Neural progenitor cell (in vitro differentiated cells): ENCODE measurements at regions not wholly inside any gene's neighbourhood (a gene's known extent, or its start where the extent isn't known, plus 50 kb on each side); places are given as distances from the start of the nearest gene placed in this dataset.

Experiments used
- DNase-seq: peaks from one replicate; pipeline ENCODE4 v3.0.0-alpha.2; 2016; ENCODE audit warnings: low spot score
- H2AFZ ChIP-seq: fragments of 200-600 bp; sonication (generic); replicated peaks from 2 replicates; pipeline ENCODE4 v1.6.1; 2016; ENCODE audit warnings: antibody characterized with exemption
- H3F3A ChIP-seq: fragments of 200-600 bp; sonication (generic); 2 replicates; pipeline ENCODE4 v1.6.1; 2016; ENCODE audit warnings: antibody characterized with exemption, low read depth
- H3K27ac ChIP-seq: fragments of 200-600 bp; sonication (generic); 2 replicates; pipeline ENCODE4 v1.5.1; 2016; ENCODE audit warnings: mild to moderate bottlenecking
- H3K27me3 ChIP-seq: fragments of 200-600 bp; sonication (generic); 2 replicates; pipeline ENCODE4 v1.6.1; 2016; ENCODE audit warnings: mild to moderate bottlenecking, moderate library complexity
- H3K36me3 ChIP-seq: fragments of 200-600 bp; sonication (generic); 2 replicates; pipeline ENCODE4 v1.5.1; 2016
- H3K4me1 ChIP-seq: fragments of 200-600 bp; sonication (generic); 2 replicates; pipeline ENCODE4 v1.6.1; 2016; ENCODE audit warnings: mixed run types
- H3K4me2 ChIP-seq: fragments of 200-600 bp; sonication (generic); 2 replicates; pipeline ENCODE4 v1.6.1; 2016
- H3K4me3 ChIP-seq: fragments of 200-600 bp; sonication (generic); 2 replicates; pipeline ENCODE4 v1.5.1; 2016
- H3K79me2 ChIP-seq: fragments of 200-600 bp; sonication (generic); 2 replicates; pipeline ENCODE4 v1.6.1; 2016; ENCODE audit warnings: low read depth
- H3K9ac ChIP-seq: fragments of 200-600 bp; sonication (generic); 2 replicates; pipeline ENCODE4 v1.6.1; 2016
- H3K9me3 ChIP-seq: fragments of 200-600 bp; sonication (generic); 2 replicates; pipeline ENCODE4 v1.5.1; 2016; ENCODE audit warnings: low read depth
- H4K20me1 ChIP-seq: fragments of 200-600 bp; sonication (generic); 2 replicates; pipeline ENCODE4 v1.6.1; 2016; ENCODE audit warnings: low read depth
- H3K27ac Mint-ChIP-seq: 3 replicates; pipeline ENCODE4 v1.8.0; 2021; ENCODE audit warnings: mixed read lengths
- H3K27me3 Mint-ChIP-seq: 2 replicates; pipeline ENCODE4 v1.8.0; 2022; ENCODE audit warnings: low read depth, mild to moderate bottlenecking, inconsistent platforms, moderate library complexity, mixed read lengths; ENCODE audit not compliant: insufficient read depth
- H3K36me3 Mint-ChIP-seq: 3 replicates; pipeline ENCODE4 v1.8.0; 2021; ENCODE audit warnings: mixed read lengths
- H3K4me1 Mint-ChIP-seq: 3 replicates; pipeline ENCODE4 v1.8.0; 2021; ENCODE audit warnings: mixed read lengths
- H3K4me3 Mint-ChIP-seq: 3 replicates; pipeline ENCODE4 v1.8.0; 2021; ENCODE audit warnings: mild to moderate bottlenecking, moderate library complexity, mixed read lengths
- H3K9me3 Mint-ChIP-seq: 3 replicates; pipeline ENCODE4 v1.8.0; 2020; ENCODE audit warnings: mixed read lengths
- EZH2 ChIP-seq: fragments of 200-600 bp; sonication (generic); IDR thresholded peaks from 2 replicates; pipeline ENCODE4 v1.6.1; 2017; ENCODE audit warnings: antibody characterized with exemption, mild to moderate bottlenecking, moderate library complexity
- EZH2phosphoT487 ChIP-seq: fragments of 200-600 bp; sonication (generic); IDR thresholded peaks from 2 replicates; pipeline ENCODE4 v1.6.1; 2017; ENCODE audit warnings: antibody characterized with exemption
- TF ChIP-seq, protein P1 (sequence below): fragments of 200-600 bp; sonication (generic); IDR thresholded peaks from 2 replicates; pipeline ENCODE4 v1.5.1; 2017; ENCODE audit warnings: antibody characterized with exemption, mild to moderate bottlenecking

DNA sequence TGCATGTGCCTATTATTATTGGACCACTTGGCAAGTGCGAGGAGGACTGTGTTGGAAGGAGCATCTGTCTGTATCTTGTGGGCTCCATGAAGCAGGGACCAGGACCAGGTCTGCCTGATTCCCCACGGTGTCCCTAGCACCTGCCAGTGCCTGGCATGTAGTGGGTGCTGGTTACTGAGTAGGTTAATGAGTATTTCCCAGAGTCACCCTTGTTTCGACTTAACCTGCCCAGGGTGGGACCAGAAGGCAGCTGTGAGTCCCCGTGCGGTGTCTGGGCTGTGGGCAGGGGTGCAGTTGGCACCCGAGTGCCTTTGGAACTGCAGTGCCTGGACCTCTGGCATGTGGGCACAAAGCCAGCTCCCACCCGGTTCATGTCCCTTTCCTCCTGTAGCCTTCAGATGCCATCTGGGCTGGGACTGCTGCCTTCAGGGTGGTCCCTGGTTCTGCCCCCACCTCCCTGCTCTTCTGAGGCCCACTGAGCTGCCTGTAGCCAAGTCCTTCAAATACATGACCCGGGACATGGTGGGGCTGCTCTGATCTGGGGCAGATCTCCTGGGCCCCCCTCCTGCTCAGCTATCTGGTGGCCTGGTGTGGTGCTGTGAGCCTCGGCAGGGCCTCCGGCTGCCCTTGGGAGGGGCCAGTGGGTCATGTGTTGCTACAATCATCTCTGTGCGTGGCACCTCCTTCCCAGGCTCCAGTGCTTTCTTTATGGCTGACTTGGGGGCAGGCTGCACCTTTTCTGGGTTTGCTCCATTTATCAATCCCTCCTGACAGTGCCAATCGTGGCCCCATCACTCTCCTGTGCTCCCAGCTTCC lies 53.0 kb upstream of the SORCS2 start:
- Mint-ChIP-seq H3K4me1 (peaks cover 26% of the 10 kb centered on the region), H3K27ac (no peak overlapping the region), H3K27me3 (peaks cover 5% of the 10 kb centered on the region), H3K9me3 (no peaks in the 10 kb centered on the region), H3K4me3 (no peak overlapping the region), H3K36me3 (no peaks in the 10 kb centered on the region)
- H3F3A ChIP-seq: peaks cover 10% of the 10 kb centered on the region
- H3K27ac ChIP-seq: no peak overlapping the region
- no peaks in the 10 kb centered on the region for H3K36me3 ChIP-seq
- no peak overlapping the region for H3K4me3 ChIP-seq
- peaks cover 4% of the 10 kb centered on the region for H3K4me1 ChIP-seq
- H3K9ac ChIP-seq: no peak overlapping the region
- H3K4me2 ChIP-seq: no peak overlapping the region
- H3K9me3 ChIP-seq: no peaks in the 10 kb centered on the region
- H2AFZ ChIP-seq: no peak overlapping the region
- no peaks in the 10 kb centered on the region for H4K20me1 ChIP-seq
- H3K79me2 ChIP-seq: no peaks in the 10 kb centered on the region
- H3K27me3 ChIP-seq: no peaks in the 10 kb centered on the region
- DNase-seq: no peak
- TF ChIP-seq, protein P1, sequence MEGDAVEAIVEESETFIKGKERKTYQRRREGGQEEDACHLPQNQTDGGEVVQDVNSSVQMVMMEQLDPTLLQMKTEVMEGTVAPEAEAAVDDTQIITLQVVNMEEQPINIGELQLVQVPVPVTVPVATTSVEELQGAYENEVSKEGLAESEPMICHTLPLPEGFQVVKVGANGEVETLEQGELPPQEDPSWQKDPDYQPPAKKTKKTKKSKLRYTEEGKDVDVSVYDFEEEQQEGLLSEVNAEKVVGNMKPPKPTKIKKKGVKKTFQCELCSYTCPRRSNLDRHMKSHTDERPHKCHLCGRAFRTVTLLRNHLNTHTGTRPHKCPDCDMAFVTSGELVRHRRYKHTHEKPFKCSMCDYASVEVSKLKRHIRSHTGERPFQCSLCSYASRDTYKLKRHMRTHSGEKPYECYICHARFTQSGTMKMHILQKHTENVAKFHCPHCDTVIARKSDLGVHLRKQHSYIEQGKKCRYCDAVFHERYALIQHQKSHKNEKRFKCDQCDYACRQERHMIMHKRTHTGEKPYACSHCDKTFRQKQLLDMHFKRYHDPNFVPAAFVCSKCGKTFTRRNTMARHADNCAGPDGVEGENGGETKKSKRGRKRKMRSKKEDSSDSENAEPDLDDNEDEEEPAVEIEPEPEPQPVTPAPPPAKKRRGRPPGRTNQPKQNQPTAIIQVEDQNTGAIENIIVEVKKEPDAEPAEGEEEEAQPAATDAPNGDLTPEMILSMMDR: no peak
- no peak for TF ChIP-seq EZH2
- TF ChIP-seq EZH2phosphoT487: no peak

DNA sequence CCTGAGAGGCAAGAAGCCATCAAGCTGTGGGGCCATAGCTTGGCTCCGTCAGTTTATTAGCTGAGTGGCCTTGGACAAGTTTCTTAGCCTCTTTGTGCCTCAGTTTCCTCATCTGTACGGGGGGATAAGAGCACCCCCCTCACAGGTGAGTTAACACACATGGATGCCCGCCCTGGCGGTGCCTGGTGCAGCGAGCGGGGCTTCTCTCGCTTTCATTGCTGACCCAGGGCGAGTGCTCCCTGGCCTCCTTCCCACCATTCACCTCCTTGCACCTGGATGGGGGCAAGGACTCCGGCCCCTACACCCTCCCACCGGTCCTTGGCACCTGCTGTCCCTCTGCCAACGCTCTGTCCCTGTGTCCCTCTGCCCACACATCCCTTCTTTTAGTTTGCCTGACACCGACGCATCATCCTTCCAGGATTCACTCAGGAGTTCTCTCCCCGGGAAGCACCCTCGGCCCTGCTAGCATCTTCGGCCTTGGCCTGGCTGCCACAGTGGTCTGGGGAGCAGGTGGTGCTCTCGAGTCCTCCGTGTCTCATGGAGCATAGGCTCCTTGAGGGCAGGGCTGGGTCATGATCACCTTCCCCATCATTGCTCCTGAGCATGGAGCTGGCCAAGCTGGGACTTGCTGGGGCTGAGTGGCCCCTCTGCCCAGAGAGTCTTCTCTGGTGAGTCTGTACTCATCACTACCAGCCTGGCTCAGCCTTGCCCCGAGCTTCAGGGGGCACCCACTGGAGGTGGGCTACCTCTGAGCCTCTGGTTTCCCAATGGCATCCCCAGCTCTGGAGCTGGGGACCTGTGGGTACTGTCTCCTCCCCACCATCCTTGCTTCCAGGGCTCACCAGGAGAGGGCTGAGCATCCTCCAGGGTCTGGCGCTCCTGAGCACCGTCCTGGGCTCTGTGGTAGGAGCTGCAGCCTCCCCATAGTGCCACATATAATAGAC lies 53.8 kb upstream of the SORCS2 start:
- Mint-ChIP-seq H3K27ac (peak overlapping the region; percentile 3), H3K4me1 (peaks cover 25% of the 10 kb centered on the region), H3K36me3 (no peaks in the 10 kb centered on the region), H3K4me3 (no peak overlapping the region), H3K27me3 (peaks cover 10% of the 10 kb centered on the region), H3K9me3 (no peaks in the 10 kb centered on the region)
- no peaks in the 10 kb centered on the region for H3K79me2 ChIP-seq
- H4K20me1 ChIP-seq: no peaks in the 10 kb centered on the region
- H3K36me3 ChIP-seq: no peaks in the 10 kb centered on the region
- no peak overlapping the region for H3K27ac ChIP-seq
- H2AFZ ChIP-seq: no peak overlapping the region
- H3K4me2 ChIP-seq: no peak overlapping the region
- H3K9me3 ChIP-seq: no peaks in the 10 kb centered on the region
- peaks cover 4% of the 10 kb centered on the region for H3K4me1 ChIP-seq
- DNase-seq: no peak
- no peak overlapping the region for H3K4me3 ChIP-seq
- peaks cover 8% of the 10 kb centered on the region for H3F3A ChIP-seq
- no peak overlapping the region for H3K9ac ChIP-seq
- H3K27me3 ChIP-seq: no peaks in the 10 kb centered on the region
- no peak for TF ChIP-seq EZH2phosphoT487

DNA sequence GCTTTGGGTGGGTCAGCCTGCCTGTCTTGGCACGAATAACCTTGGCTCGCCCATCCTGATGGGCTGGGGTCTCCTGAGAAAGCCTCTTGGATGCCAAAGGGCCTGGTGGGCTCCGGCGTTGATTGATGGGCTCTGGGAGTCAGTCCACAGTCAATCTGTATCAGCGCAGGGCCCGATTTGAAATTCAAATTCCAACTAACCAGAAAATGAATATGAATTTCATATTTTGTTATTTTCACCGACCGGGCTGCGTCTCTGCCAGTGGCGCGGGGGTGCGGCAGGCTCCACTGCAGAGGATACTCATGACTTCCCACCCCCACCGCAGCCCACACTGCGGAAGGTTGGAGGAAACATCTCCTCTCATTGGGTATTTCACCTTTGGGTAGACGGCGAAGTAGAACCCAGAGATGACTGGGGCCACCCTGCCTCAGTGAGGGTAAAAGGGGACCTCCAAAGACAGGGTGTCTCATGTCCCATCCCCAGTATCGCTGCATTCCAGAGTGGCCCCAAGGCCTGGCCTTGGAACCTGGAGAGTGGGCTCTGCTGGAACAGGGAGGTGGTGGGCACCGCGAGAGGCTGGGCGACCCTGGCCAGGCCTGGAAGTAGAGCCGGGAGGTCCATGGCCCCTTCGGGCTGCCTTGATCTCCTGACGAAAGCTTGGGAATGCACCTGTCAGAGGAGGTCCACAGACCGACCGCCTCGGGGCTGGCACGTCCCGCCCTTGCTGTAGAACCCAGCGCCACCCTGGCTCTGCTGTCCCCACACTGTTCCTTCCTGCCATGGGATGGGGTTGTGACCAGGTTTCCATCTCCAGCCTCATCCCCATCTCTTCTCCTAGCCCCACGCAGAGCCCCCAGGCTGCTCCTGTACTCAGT lies 54.8 kb upstream of the SORCS2 start:
- Histone ChIP-seq H2AFZ (no peak overlapping the region), H3K9me3 (no peaks in the 10 kb centered on the region), H3K27me3 (no peaks in the 10 kb centered on the region), H3K4me1 (no peaks in the 10 kb centered on the region), H3K79me2 (no peaks in the 10 kb centered on the region), H3F3A (no peaks in the 10 kb centered on the region), H3K4me3 (no peak overlapping the region), H3K36me3 (no peaks in the 10 kb centered on the region), H3K4me2 (no peak overlapping the region), H3K9ac (no peak overlapping the region), H4K20me1 (no peaks in the 10 kb centered on the region), H3K27ac (no peak overlapping the region)
- Mint-ChIP-seq H3K27me3 (peaks cover 10% of the 10 kb centered on the region), H3K4me1 (peaks cover 21% of the 10 kb centered on the region), H3K4me3 (no peak overlapping the region), H3K36me3 (no peaks in the 10 kb centered on the region), H3K9me3 (no peaks in the 10 kb centered on the region), H3K27ac (no peak overlapping the region)
- DNase-seq: no peak
- TF ChIP-seq EZH2 (no peak), EZH2phosphoT487 (no peak)
- TF ChIP-seq, protein P1: no peak
